Urinary bladder (tissue), 3 donors: ENCODE measurements at regions not wholly inside any gene's neighbourhood (a gene's known extent, or its start where the extent isn't known, plus 50 kb on each side); places are given as distances from the start of the nearest gene placed in this dataset.

ENCODE experiments used
- DNase-seq: peaks from one replicate; pipeline ENCODE4 v3.0.0-alpha.2; 2015; ENCODE audit errors: extremely low spot score
- H3K27ac ChIP-seq: one replicate; pipeline ENCODE4 v1.5.1; 2013; ENCODE audit warnings: low read depth, mild to moderate bottlenecking, moderate library complexity
- H3K36me3 ChIP-seq: one replicate; pipeline ENCODE4 v1.6.1; 2013; ENCODE audit warnings: mild to moderate bottlenecking, moderate library complexity; ENCODE audit not compliant: insufficient read depth
- H3K4me1 ChIP-seq: one replicate; pipeline ENCODE4 v1.6.1; 2013; ENCODE audit warnings: mild to moderate bottlenecking, moderate library complexity; ENCODE audit not compliant: insufficient read depth
- H3K4me3 ChIP-seq: one replicate; pipeline ENCODE4 v1.5.1; 2013; ENCODE audit warnings: low read depth, low read length
- WGBS: extraction: QIAGEN DNeasy Blood & Tissue Kit; methylation state at CpG from one replicate; pipeline ENCODE4 v1.1.7; 2013; 5-methylcytosine and 5-hydroxymethylcytosine counted together
- donor health status: healthy with polysubstance abuse.
- donor health status: healthy.

GRCh38 chr1:29901624-29902325 is 665.5 kb downstream of the PTPRU start:
- Histone ChIP-seq H3K4me3 (no peak overlapping the region), H3K36me3 (no peaks in the 10 kb centered on the region), H3K4me1 (no peaks in the 10 kb centered on the region), H3K27ac (no peak overlapping the region)
- WGBS: 20% methylated on average over 12 of the region's 12 CpGs
- no peak for DNase-seq

- no peaks in the 10 kb centered on the region for H3K36me3 ChIP-seq
- no peak overlapping the region for H3K4me3 ChIP-seq
- no peak overlapping the region for H3K27ac ChIP-seq
- 48% methylated on average over 3 of the region's 3 CpGs for WGBS
- DNase-seq: no peak
- H3K4me1 ChIP-seq: no peaks in the 10 kb centered on the region
Measured at GRCh38 chr1:29900712-29901111, 664.4 kb downstream of the PTPRU start.

GRCh38 chr1:29900104-29900679 is 663.9 kb downstream of the PTPRU start:
- no peak for DNase-seq
- H3K4me3 ChIP-seq: no peak overlapping the region
- no peak overlapping the region for H3K27ac ChIP-seq
- WGBS: 62% methylated on average over 20 of the region's 20 CpGs
- no peaks in the 10 kb centered on the region for H3K36me3 ChIP-seq
- no peaks in the 10 kb centered on the region for H3K4me1 ChIP-seq

DNA sequence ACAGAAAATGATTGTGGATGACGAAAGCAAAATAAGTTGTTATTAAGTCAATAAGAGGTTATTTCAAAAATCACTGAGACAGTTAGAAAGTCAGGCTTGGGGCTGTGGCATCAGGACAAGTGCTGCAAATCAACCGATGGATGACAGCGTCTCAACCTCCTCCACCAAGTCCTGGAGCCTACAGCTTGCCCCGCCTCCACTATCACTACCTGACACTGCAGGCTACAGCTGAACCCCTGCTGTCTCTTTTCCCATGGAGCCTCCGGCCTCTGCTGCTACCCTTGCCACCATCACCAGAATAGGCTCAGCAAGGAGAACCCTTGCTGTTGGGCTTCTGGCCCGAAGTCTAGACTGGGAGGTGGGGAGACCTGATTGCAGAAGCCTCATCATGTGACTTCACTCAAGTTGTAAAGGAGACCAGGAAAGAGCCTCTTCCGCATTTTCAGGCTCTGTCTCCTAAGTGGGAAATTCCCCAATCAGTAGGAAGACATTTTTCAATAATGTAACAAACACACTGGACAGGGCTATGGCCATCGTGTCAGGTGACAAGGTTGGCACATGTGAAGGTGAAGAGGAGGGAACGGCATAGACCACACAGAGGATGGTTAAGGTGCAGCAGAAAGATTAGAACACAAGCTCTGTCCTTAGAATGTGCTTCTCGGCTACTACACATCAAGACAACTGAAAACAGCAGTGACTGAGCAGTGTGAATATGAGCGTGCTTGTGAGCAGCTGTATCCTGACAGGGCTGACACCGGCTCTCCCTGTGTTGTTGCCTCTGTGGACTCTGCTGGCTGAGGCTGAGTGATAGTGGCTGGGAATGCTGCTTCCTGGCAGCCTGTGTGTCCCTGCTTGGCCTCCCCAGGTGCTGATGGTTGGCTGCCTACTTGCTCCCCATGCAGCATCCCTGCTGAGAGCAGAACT is 660.7 kb downstream of the PTPRU start:
- Histone ChIP-seq H3K4me1 (no peaks in the 10 kb centered on the region), H3K4me3 (no peak overlapping the region), H3K36me3 (no peaks in the 10 kb centered on the region), H3K27ac (no peak overlapping the region)
- no peak for DNase-seq
- 49% methylated on average over 12 of the region's 12 CpGs for WGBS

DNA sequence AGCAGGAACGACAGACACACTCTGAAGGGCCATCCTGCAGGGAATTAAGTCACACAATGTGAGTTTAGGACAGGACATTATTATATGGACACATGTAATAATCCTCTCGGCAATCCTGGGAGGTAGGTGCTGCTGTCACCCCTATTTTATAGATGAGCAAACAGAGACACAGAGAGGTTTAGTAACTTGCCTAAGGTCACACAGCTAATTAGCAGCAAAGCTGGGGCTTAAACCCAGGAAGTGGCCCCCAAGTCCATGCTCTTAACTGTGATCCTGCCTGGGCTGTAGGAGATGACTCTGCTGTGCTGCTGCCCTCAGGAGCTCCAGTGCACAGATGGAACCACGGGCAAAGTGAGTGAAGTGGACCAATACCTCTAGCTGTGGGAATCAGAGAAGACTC is 660.0 kb downstream of the PTPRU start:
- Histone ChIP-seq H3K4me1 (no peaks in the 10 kb centered on the region), H3K36me3 (no peaks in the 10 kb centered on the region), H3K4me3 (no peak overlapping the region), H3K27ac (no peak overlapping the region)
- WGBS: 83% methylated on average over 3 of the region's 3 CpGs
- no peak for DNase-seq

- no peak for DNase-seq
Measured at GRCh38 chr1:29895201-29895600, 658.9 kb downstream of the PTPRU start.

DNA sequence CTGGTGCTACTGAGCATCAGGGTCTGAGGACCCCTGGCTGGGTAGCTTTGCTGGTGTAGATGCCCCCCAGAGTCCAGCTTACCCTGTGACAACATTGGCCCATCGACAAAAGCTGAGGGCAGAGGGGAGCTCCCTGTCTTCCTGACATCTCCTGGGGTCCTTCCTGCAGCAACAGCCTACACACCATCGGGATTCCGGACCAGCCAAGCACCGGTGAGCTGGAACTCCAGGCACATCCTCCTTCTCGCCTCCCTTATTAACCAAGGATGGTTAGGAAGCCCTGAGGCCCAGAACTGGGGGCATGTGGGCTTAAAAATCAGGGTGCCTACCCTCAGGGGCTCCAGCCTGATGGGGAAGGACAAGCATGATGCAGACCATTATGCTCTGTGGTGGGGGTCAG is 658.0 kb downstream of the PTPRU start:
- no peak for DNase-seq
- no peaks in the 10 kb centered on the region for H3K4me1 ChIP-seq
- H3K4me3 ChIP-seq: no peak overlapping the region
- H3K27ac ChIP-seq: no peak overlapping the region
- H3K36me3 ChIP-seq: no peaks in the 10 kb centered on the region
- WGBS: 71% methylated on average over 5 of the region's 5 CpGs

More at GRCh38 chr1:29895201-29895600, 658.9 kb downstream of the PTPRU start:
- Histone ChIP-seq H3K27ac (no peak overlapping the region), H3K4me1 (no peaks in the 10 kb centered on the region), H3K4me3 (no peak overlapping the region), H3K36me3 (no peaks in the 10 kb centered on the region)
- WGBS: 68% methylated on average over 4 of the region's 4 CpGs

GRCh38 chr1:29893806-29894205 is 657.5 kb downstream of the PTPRU start:
- Histone ChIP-seq H3K27ac (no peak overlapping the region), H3K4me3 (no peak overlapping the region), H3K36me3 (no peaks in the 10 kb centered on the region), H3K4me1 (no peaks in the 10 kb centered on the region)
- WGBS: 85% methylated on average over 5 of the region's 5 CpGs
- no peak for DNase-seq

DNA sequence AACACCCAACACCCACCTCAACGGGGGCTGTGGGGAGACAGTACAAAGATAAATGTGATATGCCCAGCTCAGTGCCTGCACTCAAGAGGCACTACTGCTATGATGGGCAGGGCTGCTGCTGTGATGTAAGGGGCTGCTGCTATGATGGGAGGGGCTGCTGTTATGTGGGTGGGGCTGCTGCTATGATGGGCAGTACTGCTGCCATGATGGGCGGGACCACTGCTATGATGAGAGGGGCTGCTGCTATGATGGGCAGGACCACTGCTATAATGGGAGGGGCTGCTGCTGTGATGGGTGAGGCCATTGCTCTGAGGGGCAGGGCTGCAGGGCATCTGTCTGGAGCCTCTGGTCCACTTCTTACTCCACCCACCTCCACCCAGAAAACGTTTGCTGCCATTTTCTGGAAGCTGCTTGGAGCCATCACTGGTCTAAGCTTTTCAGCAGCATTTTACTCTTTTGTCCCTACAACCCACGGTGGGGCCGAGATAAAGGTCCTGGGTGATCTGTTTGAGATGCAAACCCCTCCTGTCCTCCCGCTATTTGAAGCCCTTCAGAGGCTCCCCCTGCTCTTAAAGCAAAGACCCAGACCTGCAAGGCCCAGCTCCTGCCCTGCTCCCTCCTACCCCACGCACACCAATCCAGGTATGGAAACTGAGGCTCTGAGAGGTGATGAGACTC is 656.9 kb downstream of the PTPRU start:
- Histone ChIP-seq H3K36me3 (no peaks in the 10 kb centered on the region), H3K4me3 (no peak overlapping the region), H3K4me1 (no peaks in the 10 kb centered on the region), H3K27ac (no peak overlapping the region)
- WGBS: 72% methylated on average over 7 of the region's 7 CpGs
- no peak for DNase-seq

DNA sequence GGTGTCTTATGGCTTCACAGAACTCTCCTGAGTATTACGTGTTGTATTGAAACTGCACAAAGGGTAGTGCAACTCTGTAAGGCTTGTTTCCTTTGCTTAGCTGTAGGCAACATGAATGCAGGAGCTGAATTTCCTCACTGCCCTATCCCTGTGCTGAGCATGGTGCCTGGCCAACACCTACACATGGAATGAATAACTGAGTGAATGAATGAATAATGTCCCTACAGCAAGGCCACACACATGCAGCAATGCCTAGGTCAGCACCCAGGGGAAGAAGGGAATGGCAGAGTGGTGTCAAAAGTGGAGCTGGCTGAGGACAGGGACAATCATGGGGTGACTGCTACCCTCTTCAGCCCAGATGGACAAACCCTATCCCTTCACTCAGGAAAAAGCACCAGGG is 655.9 kb downstream of the PTPRU start:
- Histone ChIP-seq H3K4me1 (no peaks in the 10 kb centered on the region), H3K4me3 (no peak overlapping the region), H3K27ac (no peak overlapping the region), H3K36me3 (no peaks in the 10 kb centered on the region)
- 72% methylated on average over 1 of the region's 1 CpG for WGBS
- DNase-seq: no peak

DNA sequence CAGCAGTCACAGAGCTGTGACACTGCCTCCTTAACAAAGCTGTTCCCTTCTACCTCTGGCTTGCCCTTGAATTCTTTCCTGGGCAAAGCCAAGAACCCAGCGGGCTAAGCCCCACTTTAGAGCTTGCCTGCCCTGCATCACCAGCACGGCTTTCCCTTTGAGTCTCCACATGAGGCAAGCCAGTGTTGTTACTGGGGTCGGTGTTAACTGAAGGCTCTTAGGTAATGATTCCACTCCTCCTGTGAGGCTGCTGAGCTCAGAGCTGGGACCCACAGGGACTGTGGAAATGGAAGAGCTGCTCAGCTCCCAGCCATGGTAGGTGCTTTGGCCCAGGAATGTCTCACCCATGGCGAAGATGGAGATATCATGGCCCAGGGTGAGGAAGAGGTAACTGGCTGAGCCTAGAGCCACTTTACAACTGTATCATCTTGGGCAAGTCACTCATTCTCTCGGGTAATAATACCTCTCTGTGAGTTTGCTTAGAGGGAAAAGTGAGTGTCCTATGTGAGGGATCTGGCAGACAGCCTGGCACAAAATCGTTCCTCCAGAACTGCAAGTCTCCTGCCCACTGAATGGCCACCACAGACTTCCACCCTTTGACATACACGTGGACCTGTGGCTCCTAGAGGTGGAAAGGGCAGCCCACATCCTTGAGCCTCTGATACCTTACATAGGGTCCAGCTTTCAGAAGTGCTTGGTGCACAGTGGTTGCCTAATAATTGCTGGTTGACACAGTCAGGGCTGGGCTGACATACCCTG is 654.1 kb downstream of the PTPRU start:
- WGBS: 73% methylated on average over 7 of the region's 7 CpGs
- H3K36me3 ChIP-seq: no peaks in the 10 kb centered on the region

GRCh38 chr1:29889776-29890175 is 653.5 kb downstream of the PTPRU start:
- H3K4me1 ChIP-seq: no peaks in the 10 kb centered on the region
- H3K4me3 ChIP-seq: no peak overlapping the region
- DNase-seq: no peak
- H3K36me3 ChIP-seq: no peaks in the 10 kb centered on the region
- WGBS: 68% methylated on average over 4 of the region's 4 CpGs
- no peak overlapping the region for H3K27ac ChIP-seq

More for the DNA sequence above, 654.1 kb downstream of the PTPRU start:
- DNase-seq: no peak
- H3K27ac ChIP-seq: no peak overlapping the region
- H3K4me1 ChIP-seq: no peaks in the 10 kb centered on the region
- H3K4me3 ChIP-seq: no peak overlapping the region

DNA sequence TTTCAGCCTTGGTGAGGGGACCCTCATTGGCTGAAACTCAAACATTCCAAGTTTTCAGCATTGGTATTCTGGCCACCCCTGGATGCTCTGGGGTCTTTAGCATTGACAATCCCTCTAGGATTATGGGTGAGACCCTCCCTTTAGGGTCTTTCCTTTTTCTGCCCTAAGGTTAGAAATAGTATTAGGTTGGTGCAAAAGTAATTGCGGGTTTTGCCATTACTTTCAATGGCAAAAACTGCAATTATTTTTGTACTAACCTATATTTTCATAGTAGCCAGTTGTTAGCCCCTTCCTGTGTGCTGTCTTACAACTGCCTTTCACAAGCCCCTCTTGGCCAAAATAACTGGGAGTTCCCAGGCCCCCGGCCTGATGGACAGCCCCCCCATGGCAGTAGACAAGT is 648.4 kb downstream of the PTPRU start:
- no peak for DNase-seq
- Histone ChIP-seq H3K36me3 (no peaks in the 10 kb centered on the region), H3K27ac (no peak overlapping the region), H3K4me1 (no peaks in the 10 kb centered on the region), H3K4me3 (no peak overlapping the region)
- 88% methylated on average over 2 of the region's 2 CpGs for WGBS
